ENCODE measurements at regions not wholly inside any gene's neighbourhood (a gene's known extent, or its start where the extent isn't known, plus 50 kb on each side); places are given as distances from the start of the nearest gene placed in this dataset.
"Not testable (repeated sequence)": the region's sequence is repeated elsewhere in the genome, so short reads cannot be mapped to it uniquely, and the experiment has no call there.

DNA sequence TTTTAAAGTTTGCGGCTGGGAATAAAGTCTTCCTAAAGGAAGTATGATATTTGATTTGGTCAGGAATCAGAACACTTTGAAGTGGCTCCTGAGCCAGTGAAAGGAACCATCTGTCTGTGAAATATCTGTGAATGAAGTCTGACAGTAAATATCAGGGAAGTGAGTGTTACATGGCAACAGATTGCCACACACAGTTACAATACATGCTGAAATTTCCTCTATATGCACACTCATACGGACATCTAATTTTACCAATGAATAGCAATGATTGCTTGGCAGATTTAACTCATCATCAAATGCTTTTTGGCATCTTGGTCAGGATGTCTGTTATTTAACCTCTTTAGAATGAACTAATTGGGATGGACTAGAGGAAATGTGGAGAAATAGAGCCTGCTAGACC lies 1023.8 kb downstream of the FAT4 start:
- DNase-seq (ENCODE audit: low spot score), result no peak

DNA sequence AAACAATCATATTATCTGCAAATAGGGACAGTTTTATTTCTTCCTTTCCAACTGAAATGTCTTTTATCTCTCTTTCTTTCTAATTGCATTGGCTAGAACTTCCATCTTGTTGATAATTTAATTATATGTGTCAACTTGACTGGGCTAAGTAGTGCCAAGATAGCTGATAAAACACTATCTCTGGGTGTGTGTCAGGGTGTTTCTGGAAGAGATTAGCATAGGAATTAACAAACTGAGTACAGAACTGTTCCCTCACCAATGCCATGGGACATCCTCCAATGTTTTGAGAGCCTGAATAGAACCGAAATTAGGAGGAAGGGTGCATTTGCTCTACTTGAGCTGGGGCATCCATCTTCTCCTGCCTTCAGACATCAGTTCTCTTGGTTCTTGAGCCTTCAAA lies 1027.2 kb downstream of the FAT4 start:
- DNase-seq (ENCODE audit: low spot score), result no peak

GRCh38 chr4:126344472-126344871 lies 1029.7 kb downstream of the FAT4 start:
- no peak for DNase-seq (ENCODE audit: low spot score)

DNA sequence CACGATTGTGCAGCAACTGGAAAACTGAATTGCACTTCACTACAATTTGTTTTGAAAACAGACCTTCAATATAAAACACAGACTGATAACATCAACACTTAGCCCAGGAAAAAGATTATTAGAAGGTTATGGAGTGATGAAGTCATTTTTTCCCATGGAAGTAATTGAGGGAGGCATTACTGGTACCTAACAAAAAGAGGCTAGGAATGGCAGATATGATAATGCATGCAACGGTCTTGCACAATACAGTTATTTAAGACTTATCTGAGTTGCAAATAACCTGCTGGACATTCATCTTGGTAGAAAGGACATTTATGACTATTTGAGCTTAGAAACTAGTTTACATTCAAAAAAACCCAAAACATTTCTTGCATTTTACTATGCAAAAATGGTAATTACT lies 1031.9 kb downstream of the FAT4 start:
- DNase-seq (ENCODE audit: low spot score), result no peak

DNA sequence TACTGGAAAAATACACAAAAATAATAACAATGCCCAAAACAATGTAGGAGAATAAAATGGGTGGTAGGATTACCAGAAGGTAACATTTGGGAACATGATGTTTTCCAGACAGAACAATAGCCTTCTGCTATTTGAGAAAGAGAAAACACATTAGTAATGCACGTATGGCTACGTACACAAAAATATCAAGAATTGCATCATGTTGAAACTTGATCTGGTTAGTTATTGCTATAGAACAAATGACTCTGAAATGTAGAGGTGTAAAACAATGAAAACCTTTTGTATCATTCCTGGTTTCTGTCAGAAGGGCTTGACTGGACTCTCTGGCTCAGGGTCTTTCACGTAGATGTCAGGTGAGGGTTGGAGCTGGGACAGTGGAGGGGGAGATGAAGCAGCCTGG lies 1040.0 kb downstream of the FAT4 start:
- no peak for DNase-seq (ENCODE audit: low spot score)

DNA sequence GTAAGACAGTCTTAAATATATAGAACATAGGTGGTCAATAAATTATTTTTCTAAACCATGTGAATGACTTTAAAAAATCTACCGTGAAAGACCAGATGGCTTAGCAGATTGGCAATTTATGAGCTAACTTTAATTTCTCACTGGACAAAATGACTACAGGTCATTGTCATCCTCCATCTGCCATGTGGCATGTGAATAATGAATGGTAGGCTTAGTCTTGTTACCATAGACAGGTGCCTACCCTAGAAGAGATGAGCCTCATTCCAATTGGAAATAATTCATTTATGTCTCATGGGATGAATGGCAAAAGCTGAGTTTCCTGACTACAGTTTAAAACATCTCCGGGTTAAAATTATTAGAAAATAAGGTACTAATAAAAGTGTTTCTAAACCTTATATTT lies 1043.3 kb downstream of the FAT4 start:
- DNase-seq (ENCODE audit: low spot score), result no peak

- no peak for DNase-seq (ENCODE audit: low spot score)
Measured at GRCh38 chr4:126361287-126361686, 1046.5 kb downstream of the FAT4 start.

GRCh38 chr4:126364311-126364911 lies 1049.7 kb downstream of the FAT4 start:
- DNase-seq (ENCODE audit: low spot score), result no peak

DNA sequence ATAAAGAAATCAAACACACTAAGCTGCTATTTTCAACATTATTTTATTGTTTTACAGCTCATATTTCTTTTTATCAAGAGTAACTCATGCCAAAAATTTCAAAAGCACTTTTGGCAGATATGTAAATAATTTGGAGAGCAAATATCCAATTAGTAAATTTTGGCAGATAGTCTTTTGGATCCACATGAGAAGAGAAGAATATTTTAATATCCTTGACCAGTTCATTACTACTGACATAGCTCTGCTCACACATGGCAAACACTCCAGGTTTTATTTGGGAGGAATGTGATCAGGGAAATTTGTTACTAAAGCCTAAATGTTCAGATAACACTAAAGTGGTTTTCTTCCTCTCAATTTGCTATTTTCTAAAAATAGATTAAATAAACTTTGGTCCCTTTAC lies 1054.3 kb downstream of the FAT4 start:
- no peak for DNase-seq (ENCODE audit: low spot score)

DNA sequence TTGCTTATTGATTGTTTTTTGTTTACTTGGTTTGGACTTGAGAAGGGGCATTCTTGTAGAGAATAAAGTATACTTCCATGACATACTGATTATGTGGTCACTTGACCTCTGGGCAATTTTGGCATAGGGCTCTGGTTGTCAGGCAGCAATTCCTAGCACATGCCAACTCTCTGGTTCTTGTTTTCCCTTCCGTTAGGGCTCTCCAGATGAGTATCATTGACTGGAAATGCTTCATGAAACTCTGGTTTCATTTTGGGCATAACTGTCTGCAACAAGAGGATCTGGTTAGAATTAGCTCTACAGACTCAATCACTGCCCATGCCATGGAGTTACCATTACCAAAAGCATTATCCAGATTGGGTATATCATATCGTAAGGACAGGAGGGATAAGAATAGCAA lies 1057.9 kb downstream of the FAT4 start:
- DNase-seq (ENCODE audit: low spot score), result no peak

- no peak for DNase-seq (ENCODE audit: low spot score)
Measured at GRCh38 chr4:126375462-126376054, 1060.8 kb downstream of the FAT4 start.

DNA sequence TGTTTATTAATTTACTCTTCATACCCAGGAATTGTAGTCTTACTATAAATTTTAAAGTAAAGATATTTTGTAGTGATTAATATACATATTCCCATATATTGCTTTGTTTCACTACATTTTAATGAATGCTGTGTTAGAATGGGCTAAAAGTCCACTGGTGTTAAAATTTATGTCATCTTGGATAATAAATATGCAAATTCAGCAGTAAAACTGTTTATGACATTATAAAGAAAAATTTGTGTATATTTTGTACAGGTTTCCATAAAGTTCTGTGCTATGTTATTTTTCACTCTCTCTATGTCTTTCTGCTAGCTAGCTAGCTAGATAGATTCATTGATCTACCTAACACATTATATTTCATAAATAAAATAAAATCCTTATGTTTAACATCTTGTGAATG lies 1071.2 kb downstream of the FAT4 start:
- DNase-seq (ENCODE audit: low spot score), result no peak

DNA sequence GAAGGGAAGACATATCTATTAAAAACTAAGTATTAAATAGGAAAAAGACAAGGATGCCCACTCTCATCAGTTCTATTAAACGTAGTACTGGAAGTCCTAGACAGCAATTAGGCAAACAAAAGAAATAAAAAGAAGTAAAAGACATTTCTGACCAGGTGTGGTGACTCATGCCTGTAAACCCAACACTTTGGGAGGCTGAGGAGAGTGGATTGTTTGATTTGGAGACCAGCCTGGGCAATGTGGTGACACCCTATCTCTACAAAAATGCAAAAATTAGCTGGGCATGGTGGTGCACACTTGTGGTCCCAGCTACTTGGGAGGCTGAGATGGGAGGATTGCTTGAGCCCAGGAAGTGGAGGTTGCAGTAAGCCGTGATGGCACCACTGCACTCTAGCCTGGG lies 1071.8 kb downstream of the FAT4 start:
- DNase-seq (ENCODE audit: low spot score), result no peak

DNA sequence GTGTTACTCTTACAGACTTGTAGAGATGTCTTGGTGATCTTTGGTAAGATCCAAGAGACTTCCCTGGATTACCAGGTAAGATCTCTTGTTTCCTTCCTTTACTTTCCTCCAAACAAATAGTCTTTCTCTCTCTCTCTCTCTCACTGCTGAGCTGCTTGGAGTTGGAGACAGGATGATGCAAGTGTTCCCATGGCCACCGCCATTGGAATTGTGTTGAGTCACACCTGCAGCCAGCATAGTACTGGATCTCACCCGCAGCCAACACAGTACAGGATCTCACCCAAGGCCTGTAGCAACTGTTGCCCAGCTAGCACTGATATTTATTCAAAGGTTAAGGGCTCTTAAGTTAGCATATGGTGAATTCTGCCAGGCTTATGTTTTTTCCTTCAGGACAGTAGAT lies 1080.9 kb downstream of the FAT4 start:
- DNase-seq (ENCODE audit: low spot score), result no peak

DNA sequence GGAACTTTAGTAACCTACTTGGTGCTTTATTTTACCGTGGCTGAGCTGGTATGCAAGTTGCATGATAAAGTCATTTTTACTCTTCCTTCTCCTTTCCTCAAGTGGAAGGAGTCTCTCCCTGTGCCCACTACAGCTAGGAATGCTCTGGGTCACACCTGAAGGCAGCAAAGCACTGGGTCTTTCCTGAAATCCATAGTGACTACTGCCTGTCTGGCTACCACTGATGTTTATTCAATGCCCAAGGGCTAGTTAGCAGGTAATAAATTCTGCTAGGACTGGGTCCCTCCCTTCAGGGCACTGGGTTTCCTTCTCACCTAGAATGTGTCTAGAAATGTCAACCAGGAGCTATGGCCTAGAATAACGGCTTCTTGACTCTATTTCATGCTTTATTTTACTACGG lies 1081.4 kb downstream of the FAT4 start:
- no peak for DNase-seq (ENCODE audit: low spot score)

- DNase-seq (ENCODE audit: low spot score), result no peak
Measured at GRCh38 chr4:126396703-126397102, 1081.9 kb downstream of the FAT4 start.

- DNase-seq (ENCODE audit: low spot score), result no peak
Measured at GRCh38 chr4:126404549-126404948, 1089.8 kb downstream of the FAT4 start.

DNA sequence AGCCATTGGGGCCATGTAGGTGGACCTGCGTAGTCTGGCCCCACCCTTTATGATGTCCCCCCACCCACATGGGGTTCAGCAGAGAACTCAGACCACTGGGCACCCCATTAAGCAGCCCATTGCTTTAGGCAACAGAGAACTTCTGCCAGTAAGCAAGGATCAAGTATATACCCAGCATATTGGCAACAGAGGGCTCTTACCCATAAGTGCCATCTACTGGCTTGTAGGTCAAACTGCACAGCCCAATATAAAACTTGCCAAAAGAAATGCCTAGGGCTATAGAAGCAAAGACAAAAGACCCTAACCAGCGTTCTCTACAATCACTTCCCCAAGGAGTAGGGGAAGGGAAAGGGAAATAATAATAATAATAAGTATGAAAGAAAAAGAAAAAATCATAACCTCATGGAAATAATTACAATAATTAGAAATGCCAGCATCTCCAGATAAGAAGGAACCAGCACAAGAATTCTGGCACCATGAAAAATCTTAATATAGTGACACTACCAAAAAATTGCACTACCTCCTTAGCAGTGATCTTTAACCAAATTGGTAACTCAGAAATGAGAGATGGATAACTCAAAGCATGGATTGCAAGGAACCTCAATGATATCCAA lies 1090.7 kb downstream of the FAT4 start:
- DNase-seq (ENCODE audit: low spot score), result no peak

GRCh38 chr4:126409746-126410145 lies 1095.0 kb downstream of the FAT4 start:
- no peak for DNase-seq (ENCODE audit: low spot score)

DNA sequence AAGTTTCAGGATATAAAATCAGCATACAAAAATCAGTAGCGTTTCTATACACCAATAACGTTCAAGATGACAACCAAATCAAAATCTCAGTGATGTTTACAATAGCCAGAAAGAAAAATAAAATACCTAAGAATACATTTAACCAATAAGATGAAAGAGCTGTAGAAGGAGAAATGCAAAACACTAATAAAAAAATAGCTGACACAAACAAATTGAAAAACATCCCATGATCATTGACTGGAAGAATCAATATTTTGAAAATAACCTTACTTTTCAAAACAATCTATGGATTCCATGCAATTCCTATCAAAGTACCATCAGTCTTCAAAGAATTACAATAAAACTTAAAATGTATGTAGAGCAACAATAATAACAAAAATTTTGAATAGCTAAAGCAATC lies 1096.3 kb downstream of the FAT4 start:
- DNase-seq (ENCODE audit: low spot score), result no peak

DNA sequence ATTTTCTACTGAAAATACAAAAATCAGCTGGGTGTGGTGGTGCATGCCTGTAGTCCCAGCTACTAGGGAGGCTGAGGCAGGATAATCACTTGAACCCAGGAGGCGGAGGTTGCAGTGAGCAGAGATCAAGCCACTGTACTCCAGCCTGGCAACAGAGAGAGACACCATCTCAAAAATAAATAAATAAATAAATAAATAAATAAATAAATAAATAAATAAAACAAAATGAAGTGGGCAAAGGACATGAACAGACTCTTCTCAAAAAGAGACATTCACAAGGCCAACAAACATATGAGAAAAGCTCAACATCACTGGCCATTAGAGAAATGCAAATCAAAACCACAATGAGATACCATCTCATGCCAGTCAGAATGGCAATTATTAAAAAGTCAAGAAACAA lies 1097.6 kb downstream of the FAT4 start:
- DNase-seq (ENCODE audit: low spot score), result not testable (repeated sequence)

DNA sequence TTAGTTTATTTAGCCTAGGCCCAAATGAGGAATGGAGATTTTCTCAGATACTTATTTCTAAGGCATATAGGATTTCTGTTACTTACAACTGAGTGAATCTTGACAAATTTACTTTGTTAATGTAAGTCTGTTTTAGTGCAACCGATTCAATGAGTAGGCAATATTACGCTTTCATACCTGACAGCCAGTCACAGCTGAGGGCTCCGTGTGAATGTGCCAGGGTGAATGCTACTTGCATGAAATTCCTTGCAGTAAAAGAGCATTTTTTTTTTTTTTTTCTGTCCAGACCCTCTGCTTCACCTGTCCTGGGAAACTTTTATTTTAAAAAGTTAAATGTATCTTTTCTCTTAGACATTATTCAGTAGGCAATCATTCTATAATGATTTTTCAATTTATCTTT lies 1100.0 kb downstream of the FAT4 start:
- no peak for DNase-seq (ENCODE audit: low spot score)

DNA sequence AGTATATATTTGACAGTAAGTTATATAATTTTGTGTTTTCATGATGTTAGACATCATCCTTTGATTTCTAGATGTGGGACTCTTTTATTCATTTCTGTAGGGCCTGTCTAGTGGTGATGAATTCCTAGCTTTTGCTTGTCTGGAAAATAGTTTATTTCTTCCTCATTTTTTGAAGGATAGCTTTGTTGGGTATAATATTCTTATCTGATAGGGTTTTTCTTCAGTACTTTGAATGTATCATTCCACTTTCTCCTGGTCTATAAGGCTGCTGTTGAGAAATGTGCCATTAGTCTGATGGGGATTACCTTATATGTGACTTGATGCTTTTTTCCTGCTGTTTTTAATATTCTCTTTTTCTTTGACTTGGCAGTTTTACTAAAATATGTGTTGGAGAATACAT lies 1104.5 kb downstream of the FAT4 start:
- DNase-seq (ENCODE audit: low spot score), result no peak

- no peak for DNase-seq (ENCODE audit: low spot score)
Measured at GRCh38 chr4:126427853-126428252, 1113.1 kb downstream of the FAT4 start.

Measured in mucosa of gallbladder (tissue), 1 donor.